ENCODE measurements at regions not wholly inside any gene's neighbourhood (a gene's known extent, or its start where the extent isn't known, plus 50 kb on each side); places are given as distances from the start of the nearest gene placed in this dataset.

DNA sequence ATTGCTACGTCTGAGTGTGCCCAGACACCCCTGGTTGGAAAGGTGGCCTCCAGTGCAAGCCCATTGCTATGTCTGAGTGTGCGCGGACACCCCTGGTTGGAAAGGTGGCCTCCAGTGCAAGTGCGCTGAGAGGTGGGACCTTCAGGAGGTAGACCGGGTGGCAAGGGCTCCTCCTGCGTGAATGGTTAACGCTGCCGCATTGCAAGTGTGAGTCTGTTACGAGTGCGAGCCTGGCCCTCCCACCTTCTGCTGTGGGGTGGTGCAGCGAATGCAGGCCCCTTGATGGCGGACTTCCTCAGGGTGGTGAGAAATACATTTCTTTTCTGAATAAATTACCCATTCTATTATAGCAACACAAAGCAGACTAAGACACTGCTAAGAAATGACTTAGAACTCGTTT is 208.8 kb downstream of the DLL1 start:
- H3K9me3 ChIP-seq, result no peaks in the 10 kb centered on the region
- WGBS, 2 donors, result 88 to 93% methylated on average over 11 to 13 of the region's 13 CpGs
- no peak overlapping the region for H3K27ac ChIP-seq
- no peak overlapping the region for H3K4me3 ChIP-seq
- no peak for TF ChIP-seq POLR2A (IDR thresholded peaks at IDR 0.05)
- TF ChIP-seq, protein P1, sequence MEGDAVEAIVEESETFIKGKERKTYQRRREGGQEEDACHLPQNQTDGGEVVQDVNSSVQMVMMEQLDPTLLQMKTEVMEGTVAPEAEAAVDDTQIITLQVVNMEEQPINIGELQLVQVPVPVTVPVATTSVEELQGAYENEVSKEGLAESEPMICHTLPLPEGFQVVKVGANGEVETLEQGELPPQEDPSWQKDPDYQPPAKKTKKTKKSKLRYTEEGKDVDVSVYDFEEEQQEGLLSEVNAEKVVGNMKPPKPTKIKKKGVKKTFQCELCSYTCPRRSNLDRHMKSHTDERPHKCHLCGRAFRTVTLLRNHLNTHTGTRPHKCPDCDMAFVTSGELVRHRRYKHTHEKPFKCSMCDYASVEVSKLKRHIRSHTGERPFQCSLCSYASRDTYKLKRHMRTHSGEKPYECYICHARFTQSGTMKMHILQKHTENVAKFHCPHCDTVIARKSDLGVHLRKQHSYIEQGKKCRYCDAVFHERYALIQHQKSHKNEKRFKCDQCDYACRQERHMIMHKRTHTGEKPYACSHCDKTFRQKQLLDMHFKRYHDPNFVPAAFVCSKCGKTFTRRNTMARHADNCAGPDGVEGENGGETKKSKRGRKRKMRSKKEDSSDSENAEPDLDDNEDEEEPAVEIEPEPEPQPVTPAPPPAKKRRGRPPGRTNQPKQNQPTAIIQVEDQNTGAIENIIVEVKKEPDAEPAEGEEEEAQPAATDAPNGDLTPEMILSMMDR (IDR thresholded peaks at IDR 0.05), result no peak
- intact Hi-C loops (cut with DNase I), result no loop called here
- H3K36me3 ChIP-seq (replicated peaks in 1 of 2; ENCODE audit: insufficient read depth in 1 of 2, low read depth in 2 of 2), result no peaks in the 10 kb centered on the region
- H3K27me3 ChIP-seq, result peaks cover 0 to 4% of the 10 kb centered on the region in 2 donors
- peak in 1 of 4 donors; percentile 1 for DNase-seq
- no peaks in the 10 kb centered on the region for H3K4me1 ChIP-seq
- no peak for ATAC-seq

DNA sequence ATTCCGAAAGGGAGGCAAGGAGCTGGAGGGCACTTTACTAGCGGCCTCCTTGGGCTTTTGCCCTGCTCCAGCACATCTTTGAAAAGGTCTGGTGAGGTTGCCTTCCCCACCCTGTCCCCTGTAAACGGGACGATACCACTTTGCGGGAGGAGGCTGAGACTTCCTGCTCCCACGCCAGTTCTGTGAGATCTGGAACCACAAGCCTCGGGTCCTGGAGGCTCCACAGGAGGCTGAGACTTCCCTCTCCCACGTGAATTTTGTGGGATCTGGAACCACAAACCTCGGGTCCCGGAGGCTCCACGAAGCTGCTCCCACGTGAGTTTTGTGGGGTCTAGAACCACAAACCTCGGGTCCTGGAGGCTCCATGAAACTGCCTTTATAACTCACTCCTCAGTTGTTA is 209.3 kb downstream of the DLL1 start:
- H3K4me1 ChIP-seq, result no peaks in the 10 kb centered on the region
- 56 to 68% methylated on average over 13 of the region's 13 CpGs for WGBS, 2 donors

DNA sequence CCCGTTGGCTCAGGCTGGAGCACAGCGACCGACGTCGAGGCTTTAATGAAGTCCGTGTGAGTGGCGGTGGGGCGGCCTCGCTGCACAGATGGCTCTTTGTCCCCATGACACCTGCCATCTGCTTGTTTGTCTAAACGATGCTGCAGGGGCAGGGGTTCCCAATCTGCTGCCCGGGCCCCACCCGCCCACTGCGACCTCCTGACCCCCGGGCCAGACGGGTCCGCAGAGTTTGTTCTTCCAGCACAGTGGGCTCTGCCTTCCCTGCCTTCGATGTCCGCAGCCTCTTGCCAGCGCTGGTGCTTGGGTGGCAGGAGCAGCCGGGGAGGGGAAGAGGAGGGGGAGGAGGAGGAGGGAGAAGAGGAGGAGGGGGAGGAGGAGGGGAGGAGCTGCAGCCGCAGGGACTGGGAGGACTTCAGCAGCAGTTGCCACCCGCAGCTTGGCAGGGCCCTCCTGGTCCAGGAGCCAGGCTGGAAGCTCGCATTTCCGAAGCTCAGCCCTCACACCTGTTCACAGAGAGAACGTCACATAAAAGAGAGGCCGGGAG is 210.0 kb downstream of the DLL1 start:
- H3K27ac ChIP-seq, result no peak overlapping the region
- H3K27me3 ChIP-seq, result peaks cover 0 to 4% of the 10 kb centered on the region in 2 donors
- no peak overlapping the region for H3K4me3 ChIP-seq
- DNase-seq, result peak; percentile 12 to 43 (median 22)
- WGBS, 2 donors, result 31 to 35% methylated on average over 14 to 26 of the region's 26 CpGs
- H3K4me1 ChIP-seq, result no peaks in the 10 kb centered on the region
- TF ChIP-seq POLR2A (IDR thresholded peaks at IDR 0.05), result no peak
- TF ChIP-seq, protein P1 (IDR thresholded peaks at IDR 0.05), result no peak
- H3K36me3 ChIP-seq (replicated peaks in 1 of 2; ENCODE audit: insufficient read depth in 1 of 2, low read depth in 2 of 2), result no peaks in the 10 kb centered on the region
- intact Hi-C loops (cut with DNase I), result no loop called here
- H3K9me3 ChIP-seq, result no peaks in the 10 kb centered on the region
- ATAC-seq, result no peak

More for the DNA sequence above, 209.3 kb downstream of the DLL1 start:
- Histone ChIP-seq H3K27ac (no peak overlapping the region), H3K36me3 (replicated peaks in 1 of 2; ENCODE audit: insufficient read depth in 1 of 2, low read depth in 2 of 2) (no peaks in the 10 kb centered on the region), H3K27me3 (peaks cover 0 to 4% of the 10 kb centered on the region in 2 donors), H3K9me3 (no peaks in the 10 kb centered on the region), H3K4me3 (no peak overlapping the region)
- ATAC-seq (no peak), DNase-seq (peak in 1 of 4 donors; percentile 0)
- TF ChIP-seq POLR2A (IDR thresholded peaks at IDR 0.05), result no peak
- TF ChIP-seq, protein P1 (IDR thresholded peaks at IDR 0.05), result no peak
- intact Hi-C loops (cut with DNase I), result no loop called here

DNA sequence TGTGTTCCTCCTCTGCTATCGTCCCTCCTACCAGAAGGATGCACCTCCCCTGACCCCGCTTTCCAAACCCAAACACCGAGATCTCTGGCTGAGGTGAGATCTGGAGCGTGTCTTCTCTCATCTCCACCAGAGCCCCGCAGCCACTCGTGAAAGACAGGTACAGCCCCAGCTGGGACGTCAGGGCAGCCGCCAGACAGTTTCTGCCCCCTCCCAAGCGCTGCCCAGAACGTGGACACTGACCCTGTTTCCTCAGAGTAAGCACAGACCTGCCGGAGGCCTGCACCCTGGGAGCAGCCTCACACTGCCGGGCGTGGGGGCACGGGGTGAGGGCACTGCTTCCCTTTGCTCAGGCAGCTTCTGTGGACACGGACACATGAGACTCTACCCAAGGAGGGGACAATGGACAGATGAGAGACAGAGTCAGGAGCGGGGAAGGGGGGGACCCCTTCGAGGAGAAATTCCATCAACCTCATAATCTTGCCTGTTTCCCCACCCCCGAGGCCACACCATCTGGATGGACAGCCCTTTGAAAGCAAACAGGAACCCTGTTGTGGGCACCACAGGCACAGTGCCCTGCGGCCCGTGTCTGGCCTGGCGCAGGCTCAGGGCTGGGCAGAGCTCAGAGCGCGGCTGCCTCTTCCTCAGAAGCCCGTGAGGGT is 210.6 kb downstream of the DLL1 start:
- TF ChIP-seq, protein P1 (IDR thresholded peaks at IDR 0.05), result no peak
- no peak for TF ChIP-seq POLR2A (IDR thresholded peaks at IDR 0.05)
- intact Hi-C loops (cut with DNase I), result no loop called here
- H3K27me3 ChIP-seq, result peaks cover 0 to 4% of the 10 kb centered on the region in 2 donors
- ATAC-seq (no peak), DNase-seq (peak in 2 of 4 donors; percentile 6 to 9)
- no peaks in the 10 kb centered on the region for H3K4me1 ChIP-seq
- no peaks in the 10 kb centered on the region for H3K9me3 ChIP-seq
- H3K4me3 ChIP-seq, result no peak overlapping the region
- H3K27ac ChIP-seq, result no peak overlapping the region
- no peaks in the 10 kb centered on the region for H3K36me3 ChIP-seq (replicated peaks in 1 of 2; ENCODE audit: insufficient read depth in 1 of 2, low read depth in 2 of 2)
- 70 to 74% methylated on average over 21 to 24 of the region's 24 CpGs for WGBS, 2 donors

All from body of pancreas (tissue), 4 donors.